ENCODE measurements at regions not wholly inside any gene's neighbourhood (a gene's known extent, or its start where the extent isn't known, plus 50 kb on each side); places are given as distances from the start of the nearest gene placed in this dataset.
A peak's percentile ranks its signal among the peaks of the same experiment; 100 is the strongest.

GRCh38 chr1:228830954-228831481 lies 95.7 kb downstream of the RHOU start:
- Mint-ChIP-seq H3K36me3 (no peaks in the 10 kb centered on the region), H3K4me1 (peaks cover 26% of the 10 kb centered on the region), H3K27me3 (ENCODE audit: low read depth in 3 of 3) (peaks cover 0 to 3% (median 3%) of the 10 kb centered on the region in 3 donors), H3K27ac (no peak overlapping the region), H3K4me3 (no peak overlapping the region), H3K9me3 (peaks cover 0 to 2% (median 0%) of the 10 kb centered on the region in 7 donors)
- Histone ChIP-seq H2AFZ (ENCODE audit: insufficient read depth, low read depth, low read length, poor library complexity, severe bottlenecking) (no peak overlapping the region), H3K27me3 (ENCODE audit: control insufficient read depth in 2 of 2, insufficient read depth in 2 of 2, low read length in 2 of 2) (no peaks in the 10 kb centered on the region), H3K79me2 (ENCODE audit: insufficient read depth, low read length) (no peaks in the 10 kb centered on the region), H3K4me1 (ENCODE audit: control insufficient read depth in 1 of 2, insufficient read depth in 2 of 2, low read length in 2 of 2) (peaks cover 27 to 28% of the 10 kb centered on the region in 2 donors), H4K20me1 (ENCODE audit: insufficient read depth, low read length) (no peaks in the 10 kb centered on the region), H3K9ac (ENCODE audit: insufficient read depth, low read length, poor library complexity, severe bottlenecking) (no peak overlapping the region), H3K4me3 (replicated peaks in 1 of 3; ENCODE audit: low read depth in 2 of 3, low read length in 3 of 3) (no peak overlapping the region), H3K9me3 (replicated peaks in 1 of 2; ENCODE audit: control insufficient read depth in 1 of 2, insufficient read depth in 1 of 2, low read length in 2 of 2) (no peaks in the 10 kb centered on the region), H3K27ac (ENCODE audit: low read depth in 1 of 2, low read length in 2 of 2) (no peak overlapping the region), H3K36me3 (replicated peaks in 1 of 2; ENCODE audit: control insufficient read depth in 1 of 2, insufficient read depth in 2 of 2, low read length in 2 of 2) (no peaks in the 10 kb centered on the region), H3K4me2 (replicated peaks; ENCODE audit: extremely low read depth, low read length, poor library complexity, severe bottlenecking) (no peak overlapping the region)
- TF ChIP-seq CTCF (IDR thresholded peaks at IDR 0.05), result no peak
- WGBS (ENCODE audit: insufficient coverage), result 75% methylated on average over 3 of the region's 7 CpGs
- peak in 1 of 3 donors; percentile 23 for DNase-seq
- intact Hi-C loops (cut with micrococcal nuclease), result no loop called here

GRCh38 chr1:228833911-228834688 lies 98.8 kb downstream of the RHOU start:
- peaks cover 27% of the 10 kb centered on the region for H3K4me1 Mint-ChIP-seq
- H3K4me3 ChIP-seq (replicated peaks in 1 of 3; ENCODE audit: low read depth in 2 of 3, low read length in 3 of 3), result no peak overlapping the region
- H3K9ac ChIP-seq (ENCODE audit: insufficient read depth, low read length, poor library complexity, severe bottlenecking), result no peak overlapping the region
- H3K27ac Mint-ChIP-seq, result peak overlapping the region in 1 of 7 donors; percentile 50
- peaks cover 23 to 25% of the 10 kb centered on the region in 2 donors for H3K4me1 ChIP-seq (ENCODE audit: control insufficient read depth in 1 of 2, insufficient read depth in 2 of 2, low read length in 2 of 2)
- no peaks in the 10 kb centered on the region for H3K36me3 Mint-ChIP-seq
- no peak for TF ChIP-seq CTCF (IDR thresholded peaks at IDR 0.05)
- H4K20me1 ChIP-seq (ENCODE audit: insufficient read depth, low read length), result no peaks in the 10 kb centered on the region
- no peak overlapping the region for H2AFZ ChIP-seq (ENCODE audit: insufficient read depth, low read depth, low read length, poor library complexity, severe bottlenecking)
- H3K9me3 ChIP-seq (replicated peaks in 1 of 2; ENCODE audit: control insufficient read depth in 1 of 2, insufficient read depth in 1 of 2, low read length in 2 of 2), result no peaks in the 10 kb centered on the region
- no peaks in the 10 kb centered on the region for H3K27me3 ChIP-seq (ENCODE audit: control insufficient read depth in 2 of 2, insufficient read depth in 2 of 2, low read length in 2 of 2)
- H3K27ac ChIP-seq (ENCODE audit: low read depth in 1 of 2, low read length in 2 of 2), result no peak overlapping the region
- peaks cover 0 to 2% (median 0%) of the 10 kb centered on the region in 7 donors for H3K9me3 Mint-ChIP-seq
- intact Hi-C loops (cut with micrococcal nuclease), result no loop called here
- WGBS (ENCODE audit: insufficient coverage), result 88% methylated on average over 11 of the region's 13 CpGs
- H3K36me3 ChIP-seq (replicated peaks in 1 of 2; ENCODE audit: control insufficient read depth in 1 of 2, insufficient read depth in 2 of 2, low read length in 2 of 2), result no peaks in the 10 kb centered on the region
- H3K27me3 Mint-ChIP-seq (ENCODE audit: low read depth in 3 of 3), result peaks cover 0 to 3% (median 1%) of the 10 kb centered on the region in 3 donors
- no peaks in the 10 kb centered on the region for H3K79me2 ChIP-seq (ENCODE audit: insufficient read depth, low read length)
- H3K4me3 Mint-ChIP-seq, result no peak overlapping the region
- no peak for DNase-seq
- no peak overlapping the region for H3K4me2 ChIP-seq (replicated peaks; ENCODE audit: extremely low read depth, low read length, poor library complexity, severe bottlenecking)

All from CD14-positive monocyte (primary cell).